GM21526 (cell line): ENCODE measurements at regions not wholly inside any gene's neighbourhood (a gene's known extent, or its start where the extent isn't known, plus 50 kb on each side); places are given as distances from the start of the nearest gene placed in this dataset.

ENCODE experiments used
- ATAC-seq: cut with Tn5 transposase; IDR thresholded peaks from one replicate; pipeline ENCODE4 v1.9.1; 2021; ENCODE audit warnings: moderate library complexity; ENCODE audit not compliant: unreplicated experiment, low FRiP score

DNA sequence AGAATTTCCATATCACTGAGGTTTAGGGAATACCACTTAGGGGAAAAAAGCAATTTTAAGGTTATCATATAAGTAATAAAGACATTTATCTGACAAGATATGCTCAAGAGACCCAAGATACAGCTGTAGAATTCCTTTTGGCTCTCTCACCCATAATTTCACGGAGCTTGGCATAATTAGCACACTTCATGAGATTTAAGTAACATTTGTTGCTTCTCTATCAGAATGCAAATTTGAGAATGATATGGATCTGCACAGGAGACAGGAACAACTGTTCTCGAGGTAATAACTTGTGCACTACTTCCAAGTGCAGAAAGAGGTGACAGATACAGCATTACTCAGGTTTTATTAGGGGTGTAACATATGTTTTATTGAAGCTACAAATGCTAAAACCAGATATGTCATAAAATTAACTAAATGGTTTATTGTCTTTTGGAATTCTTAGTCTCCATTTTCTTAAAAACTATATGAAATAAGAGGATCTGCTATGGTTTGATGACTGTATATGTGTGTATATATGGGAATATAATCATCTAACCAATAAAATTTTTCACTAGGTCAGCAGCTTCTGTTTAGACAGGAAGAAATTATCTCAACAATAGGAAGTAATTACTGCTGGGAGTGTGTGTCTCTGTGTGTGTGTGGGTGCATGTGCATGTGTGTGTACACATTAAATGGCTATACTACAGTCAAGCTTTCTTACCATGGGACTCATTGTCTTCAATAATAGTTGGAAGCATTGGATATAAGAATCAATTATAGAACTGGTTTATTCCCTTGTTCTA, 401.3 kb downstream of the PCDH17 start:
- no peak for ATAC-seq

DNA sequence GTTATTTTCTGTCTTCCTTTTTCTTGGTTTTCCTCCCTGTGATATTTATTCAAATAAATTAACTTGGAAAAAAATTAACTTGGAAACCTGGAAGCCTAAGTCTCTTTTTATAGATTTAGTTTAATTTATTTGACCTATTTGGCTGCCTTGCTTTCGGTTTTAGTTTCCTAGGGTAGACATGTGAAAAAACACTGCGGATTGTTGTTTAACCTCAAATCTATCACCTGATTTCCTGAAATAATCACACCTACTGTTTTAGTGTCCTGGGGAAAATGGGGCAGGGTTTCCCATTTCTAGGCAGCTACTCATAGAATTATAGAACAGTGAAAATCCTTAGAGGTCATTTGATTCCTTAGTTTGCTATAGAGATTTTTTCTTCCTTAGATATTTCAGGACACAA, 412.4 kb downstream of the PCDH17 start:
- no peak for ATAC-seq

DNA sequence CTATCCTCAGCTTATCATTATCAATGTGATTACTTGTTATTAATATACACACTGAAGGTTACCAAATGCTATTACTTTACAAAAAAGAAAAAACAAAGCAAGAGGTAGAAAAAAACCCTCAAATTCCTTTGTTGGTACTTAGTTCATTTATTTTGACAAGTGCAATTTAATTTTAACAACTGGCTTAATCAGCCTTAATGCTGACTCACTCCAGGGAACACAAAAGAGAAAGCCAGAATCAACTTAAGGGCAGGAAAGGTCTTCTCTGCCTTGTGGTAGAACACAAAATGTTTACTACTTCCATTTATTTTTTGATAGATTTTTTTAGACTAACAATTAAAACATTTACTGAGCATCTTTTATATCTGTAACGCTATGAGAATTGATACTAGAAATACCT, 417.1 kb downstream of the PCDH17 start:
- no peak for ATAC-seq

DNA sequence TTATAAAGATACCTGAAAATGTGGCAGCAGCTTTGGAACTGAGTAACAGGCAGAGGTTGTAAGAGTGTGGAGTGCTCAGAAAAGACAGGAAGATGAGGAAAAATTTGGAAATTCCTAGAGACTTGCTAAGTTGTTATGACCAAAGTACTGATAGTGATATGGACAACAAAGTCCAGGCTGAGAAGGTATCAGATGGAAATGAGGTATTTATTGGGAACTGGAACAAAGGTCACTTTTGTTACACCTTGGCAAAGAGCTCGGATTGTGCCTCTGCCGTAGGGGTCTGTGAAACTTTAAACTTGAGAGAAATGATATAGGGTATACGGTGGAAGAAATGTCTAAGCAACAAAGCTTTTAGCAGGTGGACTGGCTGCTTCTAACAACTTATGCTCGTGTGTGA, 419.9 kb downstream of the PCDH17 start:
- ATAC-seq, result no peak

DNA sequence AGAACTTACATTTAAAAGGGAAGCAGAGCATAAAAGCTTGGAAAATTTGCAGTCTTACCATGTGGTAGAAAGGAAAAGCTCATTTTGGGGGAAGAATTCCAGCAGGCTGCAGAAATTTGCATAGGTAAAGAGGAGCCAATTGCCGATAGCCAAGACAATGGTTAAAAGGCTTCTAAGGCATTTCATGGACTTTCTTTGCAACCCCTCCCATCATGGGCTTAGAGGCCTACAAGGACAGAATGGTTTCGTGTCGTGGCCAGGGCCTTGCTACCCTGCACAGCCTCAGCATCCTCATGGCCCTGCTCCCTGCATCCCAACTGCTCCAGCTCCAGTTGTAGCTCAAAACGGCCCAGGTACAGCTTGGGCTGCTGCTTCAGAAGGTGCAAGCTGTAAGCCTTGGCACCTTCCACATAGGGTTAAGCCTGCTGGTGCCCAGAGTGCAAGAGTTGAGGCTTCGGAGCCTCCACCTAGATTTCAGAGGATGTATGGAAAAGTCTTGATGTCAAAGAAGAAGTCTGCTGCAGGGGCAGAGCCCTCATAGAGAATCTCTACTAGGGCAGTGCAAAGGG, 420.3 kb downstream of the PCDH17 start:
- ATAC-seq, result no peak

DNA sequence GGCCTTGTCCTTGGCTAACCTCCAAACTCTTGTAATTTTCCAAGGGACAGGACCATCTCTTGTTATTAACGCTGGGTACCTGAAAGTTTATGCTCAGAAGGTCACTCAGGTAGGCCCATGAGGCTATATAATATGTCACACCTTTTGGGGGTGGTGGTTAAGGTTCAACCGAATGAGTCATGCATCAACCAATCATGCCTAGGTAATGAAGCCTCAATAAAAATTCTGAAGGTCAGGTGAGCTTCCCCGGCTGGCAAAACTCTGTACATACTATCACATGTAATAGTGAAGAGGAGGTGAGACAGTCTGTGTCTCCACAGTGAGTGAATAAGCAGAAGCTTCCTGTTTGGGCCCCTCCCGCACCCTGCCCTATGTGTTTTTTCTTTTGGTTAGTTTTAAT, 424.9 kb downstream of the PCDH17 start:
- ATAC-seq, result no peak

DNA sequence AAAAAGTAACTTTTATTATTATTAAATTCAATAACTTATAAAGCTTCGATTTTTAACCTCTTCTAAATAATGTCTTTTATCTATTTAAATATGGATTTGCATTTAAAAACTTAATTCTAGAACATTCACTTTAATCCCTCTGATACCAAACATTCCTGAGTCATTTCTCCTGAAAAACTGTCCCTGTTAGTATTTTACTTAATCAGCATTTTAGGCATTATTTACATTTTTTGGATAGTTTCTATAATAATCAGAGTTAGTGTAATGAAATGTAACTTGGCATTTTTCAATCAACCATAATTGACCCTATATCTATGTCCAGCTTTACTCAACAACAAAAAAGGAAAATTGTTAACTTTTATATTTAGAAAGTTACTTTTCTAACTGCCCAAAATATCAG, 428.1 kb downstream of the PCDH17 start:
- no peak for ATAC-seq

DNA sequence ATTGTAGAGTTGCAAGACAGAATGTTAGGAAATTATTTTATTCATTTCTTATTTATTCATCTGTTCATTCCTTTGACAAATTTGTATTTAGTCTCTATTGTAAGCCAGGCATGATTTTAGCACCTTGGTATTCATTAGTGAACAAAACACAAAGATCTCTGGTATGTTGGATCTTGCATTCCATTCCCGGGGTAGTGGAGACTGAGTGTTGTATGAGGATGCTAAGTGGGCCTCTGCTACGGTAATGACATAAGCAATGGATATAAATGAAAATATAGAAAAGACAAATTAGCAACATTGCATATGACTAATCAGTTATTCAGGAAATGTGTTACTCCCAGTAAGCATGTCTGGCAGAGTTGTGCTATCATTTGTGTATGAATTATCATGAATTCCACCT, 449.3 kb downstream of the PCDH17 start:
- no peak for ATAC-seq

DNA sequence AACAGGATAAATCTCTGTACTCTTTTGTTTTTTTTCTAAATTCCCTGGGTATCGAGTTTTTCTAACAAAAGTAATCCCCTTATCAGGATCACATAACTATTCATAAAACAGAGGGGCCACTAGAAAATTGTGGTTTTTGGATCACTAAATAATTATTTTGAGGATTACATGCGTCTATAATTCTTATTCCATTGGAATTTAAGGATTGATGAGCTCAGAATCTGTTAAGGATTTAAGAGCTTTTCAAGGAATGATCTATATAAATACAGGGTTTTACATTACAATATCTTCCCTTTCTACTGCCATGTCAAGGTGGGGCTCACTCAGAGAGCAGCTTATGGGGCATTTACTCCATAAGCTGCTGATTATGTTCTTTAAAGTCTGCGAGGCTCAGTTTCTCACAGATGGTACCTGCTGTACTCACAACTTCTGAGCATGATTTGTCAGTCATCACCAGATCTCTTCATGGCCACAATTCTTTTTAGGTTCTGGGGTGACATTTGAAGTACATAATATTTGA, 449.8 kb downstream of the PCDH17 start:
- ATAC-seq, result no peak

DNA sequence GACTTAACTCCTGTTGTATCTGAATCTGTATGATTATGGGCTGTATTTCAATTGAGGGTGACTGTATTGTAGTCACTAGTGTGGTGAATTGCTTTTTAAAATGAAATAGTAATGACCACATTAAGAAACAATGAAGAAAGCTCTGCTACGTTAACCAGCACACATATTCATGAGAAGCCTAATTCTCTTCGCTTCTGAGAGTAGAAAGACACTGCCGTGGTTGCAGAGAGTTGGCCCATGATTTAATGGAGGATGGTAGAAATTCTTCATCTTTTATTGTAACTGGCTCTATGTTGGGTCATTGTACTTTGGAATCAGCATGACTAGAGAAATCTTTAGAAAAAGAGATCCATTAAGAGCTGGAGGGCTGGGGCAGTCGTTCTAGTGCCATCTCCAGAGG, 451.5 kb downstream of the PCDH17 start:
- no peak for ATAC-seq

DNA sequence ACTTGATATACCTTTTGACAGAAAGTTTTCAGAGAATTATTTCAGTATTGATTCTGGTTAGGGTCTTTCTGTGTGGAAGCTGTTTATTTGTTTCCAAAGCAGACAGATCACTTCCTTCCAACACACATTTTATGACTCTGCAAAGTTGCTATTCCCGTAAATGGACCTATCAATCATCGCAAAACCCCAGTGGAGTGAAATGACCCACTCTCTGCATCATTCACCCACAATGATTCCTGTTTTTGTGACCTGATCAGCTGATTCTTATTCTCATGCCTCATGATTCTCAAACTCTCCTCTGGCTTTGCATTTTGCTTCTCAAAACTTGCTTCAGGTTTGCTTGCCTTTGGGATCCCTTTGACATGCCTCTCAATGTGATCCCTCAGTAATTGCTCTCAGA, 453.7 kb downstream of the PCDH17 start:
- no peak for ATAC-seq

DNA sequence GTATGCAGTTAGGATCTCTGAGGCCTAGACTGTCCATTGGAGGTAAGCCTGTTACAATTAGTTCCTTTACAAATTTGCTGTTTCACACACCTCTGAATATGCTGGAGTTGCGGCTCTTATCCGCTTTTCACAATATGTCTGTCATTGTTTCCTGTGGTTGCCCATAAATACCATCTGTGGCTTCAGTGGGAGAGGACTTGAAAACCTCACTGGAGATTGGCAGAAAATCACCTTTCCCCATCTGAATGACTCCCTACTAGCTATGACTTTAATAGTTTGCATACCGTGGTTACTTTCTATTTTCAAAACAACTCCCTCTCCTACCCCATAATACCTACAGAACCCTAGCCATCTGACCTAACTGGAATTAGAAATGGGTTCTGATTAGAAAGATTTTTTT, 454.3 kb downstream of the PCDH17 start:
- no peak for ATAC-seq

DNA sequence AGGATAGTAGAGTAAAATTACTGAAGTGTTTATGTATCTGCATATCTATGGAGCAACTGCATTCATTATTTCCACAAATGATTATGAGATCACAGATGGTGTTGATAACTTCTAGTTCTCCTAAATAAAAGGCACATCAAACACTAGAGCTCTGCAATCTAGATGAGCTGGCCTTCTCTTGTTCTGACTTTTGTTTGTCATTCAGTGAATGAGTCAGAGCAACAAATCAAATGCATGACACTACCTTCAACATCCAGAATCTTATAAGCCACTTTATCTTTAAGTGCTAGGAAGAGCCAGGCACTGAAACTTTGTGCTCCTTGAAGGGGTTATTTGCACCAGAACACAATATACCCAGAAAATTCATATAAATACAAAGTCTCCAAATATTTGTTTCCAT, 456.0 kb downstream of the PCDH17 start:
- ATAC-seq, result no peak

DNA sequence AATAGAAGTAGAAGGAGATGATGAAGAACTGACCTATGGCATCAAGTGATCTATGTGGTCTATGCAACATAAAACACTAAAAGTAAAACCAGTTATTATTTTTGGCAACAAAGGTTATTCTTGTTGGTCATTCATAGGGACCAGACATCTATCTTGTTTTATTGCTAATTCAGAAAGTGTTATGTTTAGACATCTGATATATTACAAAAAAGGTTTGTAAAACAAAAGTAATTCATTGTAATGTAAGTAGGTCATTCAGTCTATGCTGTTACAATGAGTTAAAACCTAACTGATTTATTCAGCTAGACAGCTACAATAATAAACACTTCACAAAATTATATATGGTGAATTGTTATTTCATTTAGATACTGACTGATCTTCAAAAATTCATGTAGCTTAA, 461.9 kb downstream of the PCDH17 start:
- no peak for ATAC-seq

DNA sequence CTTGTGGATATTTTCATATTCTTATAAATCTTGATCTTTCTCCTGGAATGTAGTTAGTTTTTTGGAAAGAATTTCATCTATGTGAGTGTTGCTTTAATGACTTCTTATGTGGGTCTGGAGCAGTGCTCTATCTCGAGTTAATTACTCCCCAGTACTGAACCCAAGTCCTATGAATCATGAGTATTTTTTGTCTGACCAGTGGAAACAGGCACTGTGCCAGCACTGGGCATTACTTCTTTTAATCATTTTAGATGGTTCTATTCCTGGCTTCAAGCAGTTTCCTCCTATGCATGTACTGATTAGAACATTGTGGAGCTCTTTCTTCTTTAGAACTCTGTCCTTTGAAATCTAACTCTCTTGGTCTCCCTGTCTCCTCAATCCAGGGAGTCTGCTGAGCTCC, 466.3 kb downstream of the PCDH17 start:
- ATAC-seq, result no peak

DNA sequence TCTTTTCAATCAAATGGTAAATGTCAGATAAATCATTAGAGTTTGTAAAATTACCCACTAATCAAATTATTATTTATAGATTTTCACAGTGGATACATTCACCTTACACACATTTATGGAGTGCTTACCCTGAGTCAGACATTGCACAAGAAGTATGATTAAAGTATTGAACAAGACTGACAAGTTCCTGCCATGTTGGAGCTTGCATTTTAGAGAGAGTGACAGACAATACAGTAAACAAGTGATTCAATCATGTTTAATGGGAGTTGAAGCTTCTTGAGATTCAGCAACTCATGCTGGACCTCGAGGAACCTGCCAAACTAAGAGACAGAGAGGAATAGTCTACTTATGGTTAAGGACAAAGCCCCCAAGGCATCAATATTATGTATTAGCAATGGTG, 487.8 kb downstream of the PCDH17 start:
- ATAC-seq, result no peak

DNA sequence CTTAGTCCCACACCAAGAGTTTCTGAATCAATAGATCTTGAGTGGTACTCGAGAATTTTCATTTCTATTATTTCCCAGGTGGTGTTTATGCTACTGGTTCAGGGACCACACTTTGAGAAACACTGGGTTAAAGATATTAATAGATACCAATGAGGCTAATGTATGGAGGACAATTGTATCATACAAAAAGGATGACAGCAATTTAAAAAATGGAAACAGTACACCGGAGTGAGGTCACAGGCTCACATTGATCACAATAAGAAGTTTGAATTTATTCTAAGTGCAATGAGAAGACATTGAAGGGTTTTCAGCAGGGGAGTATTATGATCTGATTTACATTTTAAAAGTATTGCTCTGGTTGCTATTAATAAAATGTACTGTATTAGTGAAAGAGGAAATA, 488.3 kb downstream of the PCDH17 start:
- no peak for ATAC-seq

DNA sequence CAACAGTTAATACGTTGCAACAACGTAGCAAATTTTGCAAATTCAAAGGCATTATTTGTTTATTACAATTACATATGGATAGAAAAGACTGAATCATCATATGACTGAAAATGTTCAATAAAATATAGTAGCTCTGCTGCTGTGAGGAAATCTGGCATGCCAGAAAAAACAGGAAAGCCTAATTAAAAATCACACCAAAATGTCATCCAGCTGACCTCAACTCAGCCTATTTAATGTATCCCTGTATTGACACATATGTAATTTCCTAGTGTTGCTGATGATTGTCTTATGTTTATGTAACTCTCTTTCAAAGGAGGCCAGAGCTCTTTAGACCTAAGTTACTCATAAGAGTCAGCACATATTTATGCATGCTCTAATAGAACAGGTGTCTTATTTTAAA, 495.0 kb downstream of the PCDH17 start:
- no peak for ATAC-seq

DNA sequence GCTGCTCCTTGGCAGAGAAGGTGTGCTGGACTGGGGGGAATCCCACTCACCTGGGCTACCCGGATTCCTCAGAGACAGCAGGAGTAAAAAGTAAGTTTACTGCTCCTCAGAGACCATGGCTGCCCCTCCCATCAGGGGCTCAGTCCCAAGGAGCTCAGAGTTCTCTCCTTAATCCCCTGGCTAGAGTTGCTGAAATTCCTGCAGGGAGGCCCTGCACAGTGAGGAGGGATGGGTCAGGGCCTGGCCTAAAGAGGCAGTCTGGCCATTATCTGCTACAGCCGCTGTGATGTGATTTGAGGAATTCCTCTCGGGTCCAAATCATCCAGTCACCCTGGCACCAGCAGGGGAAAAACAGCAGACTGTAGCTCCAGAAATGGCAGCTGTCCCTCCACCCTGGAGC, 502.5 kb downstream of the PCDH17 start:
- ATAC-seq, result no peak

DNA sequence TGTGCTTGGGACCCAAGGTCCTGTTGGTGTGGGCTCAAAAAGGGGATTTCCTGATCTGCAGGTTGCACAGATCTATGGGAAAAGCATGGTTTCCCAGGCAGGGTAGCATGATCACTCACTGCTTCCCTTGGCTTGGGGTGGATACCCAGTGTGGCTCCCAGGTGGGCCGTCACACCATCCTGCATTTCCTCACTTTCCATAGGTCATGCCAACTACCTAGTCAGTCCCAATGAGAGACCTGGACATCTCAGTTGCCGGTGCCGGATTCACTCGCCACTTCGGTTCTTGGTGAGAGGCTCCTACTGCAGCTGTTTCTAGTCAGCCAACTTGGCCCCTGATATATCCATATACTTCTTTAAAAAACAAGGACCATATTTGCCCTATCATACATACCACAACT, 503.0 kb downstream of the PCDH17 start:
- ATAC-seq, result no peak

DNA sequence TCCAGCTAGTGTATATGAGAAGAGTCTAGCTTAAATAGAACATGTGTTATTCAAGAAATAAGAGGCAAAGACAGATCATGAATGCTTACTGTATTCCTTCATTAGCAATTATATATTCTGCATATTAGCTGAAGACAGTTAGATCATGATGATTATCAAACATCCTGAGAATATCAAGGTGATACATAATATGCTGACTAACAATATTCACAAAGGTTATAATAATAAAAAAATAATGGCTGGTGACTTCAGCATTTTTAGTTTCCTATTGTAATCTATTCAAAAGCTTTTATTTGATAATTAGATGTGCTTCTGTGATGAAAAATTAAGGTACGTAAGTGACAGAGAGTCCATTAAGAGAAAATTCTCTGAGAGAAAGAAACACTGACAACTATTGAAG, 511.4 kb downstream of the PCDH17 start:
- no peak for ATAC-seq

DNA sequence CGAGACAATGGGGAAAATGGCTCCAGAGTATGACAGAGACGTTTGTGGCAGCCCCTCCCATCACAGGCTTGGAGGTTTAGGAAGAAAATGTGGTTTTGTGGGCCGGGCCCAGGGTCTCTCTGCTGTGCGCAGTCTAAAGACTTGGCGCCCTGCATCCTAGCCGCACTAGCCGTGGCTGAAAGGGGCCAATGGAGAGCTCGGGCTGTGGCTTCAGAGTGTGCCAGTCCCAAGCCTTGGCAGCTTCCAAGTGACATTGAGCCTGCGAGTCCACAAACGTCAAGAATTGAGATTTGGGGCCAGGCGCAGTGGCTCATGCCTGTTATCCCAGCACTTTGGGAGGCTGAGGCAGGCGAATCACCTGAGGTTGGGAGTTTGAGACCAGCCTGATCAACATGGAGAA, 513.1 kb downstream of the PCDH17 start:
- ATAC-seq, result no peak
